Stimulated activated CD4-positive, alpha-beta T cell treated with anti-CD3 and anti-CD28 coated beads, Interleukin-15, amount 100 ng/mL, for 48 hours (primary cell): ENCODE measurements at regions not wholly inside any gene's neighbourhood (a gene's known extent, or its start where the extent isn't known, plus 50 kb on each side); places are given as distances from the start of the nearest gene placed in this dataset.
"Not testable (repeated sequence)": the region's sequence is repeated elsewhere in the genome, so short reads cannot be mapped to it uniquely, and the experiment has no call there.

Experiments used
- DNase-seq, 2 donors: peaks; one replicate each; pipeline ENCODE4 v3.0.0-alpha.2; 2020; ENCODE audit warnings: low read depth in 2 of 2

GRCh38 chr4:158122501-158122900 lies 50.3 kb downstream of the GASK1B start:
- no peak for DNase-seq

- DNase-seq, result no peak
These were observed 51.7 kb downstream of the GASK1B start for GRCh38 chr4:158121161-158121579.

- not testable (repeated sequence) for DNase-seq
These were observed 52.1 kb downstream of the GASK1B start for GRCh38 chr4:158120645-158121151.

- no peak for DNase-seq
These were observed 60.2 kb downstream of the GASK1B start for GRCh38 chr4:158112611-158113010.

- no peak for DNase-seq
These were observed 61.6 kb downstream of the GASK1B start for GRCh38 chr4:158111241-158111640.

- DNase-seq, result no peak
These were observed 69.9 kb downstream of the GASK1B start for GRCh38 chr4:158102904-158103303.

GRCh38 chr4:158099686-158100085 lies 73.1 kb downstream of the GASK1B start:
- no peak for DNase-seq

- DNase-seq, result no peak
These were observed 74.0 kb downstream of the GASK1B start for GRCh38 chr4:158098802-158099201.

GRCh38 chr4:158094413-158095134 lies 78.3 kb downstream of the GASK1B start:
- no peak for DNase-seq

GRCh38 chr4:158090323-158090722 lies 82.5 kb downstream of the GASK1B start:
- DNase-seq, result no peak

GRCh38 chr4:158089897-158090296 lies 82.9 kb downstream of the GASK1B start:
- not testable (repeated sequence) for DNase-seq

- no peak for DNase-seq
These were observed 92.5 kb downstream of the GASK1B start for GRCh38 chr4:158080354-158080753.

GRCh38 chr4:158079661-158080060 lies 93.2 kb downstream of the GASK1B start:
- no peak for DNase-seq

- DNase-seq, result no peak
These were observed 95.0 kb downstream of the GASK1B start for GRCh38 chr4:158077835-158078234.

- no peak for DNase-seq
These were observed 98.0 kb downstream of the GASK1B start for GRCh38 chr4:158074851-158075250.

GRCh38 chr4:158071931-158072330 lies 100.9 kb downstream of the GASK1B start:
- DNase-seq, result no peak

GRCh38 chr4:158068068-158068467 lies 104.8 kb downstream of the GASK1B start:
- DNase-seq, result no peak

GRCh38 chr4:158067646-158068045 lies 105.2 kb downstream of the GASK1B start:
- DNase-seq, result no peak

- DNase-seq, result no peak
These were observed 107.2 kb downstream of the GASK1B start for GRCh38 chr4:158065603-158066002.

- no peak for DNase-seq
These were observed 107.6 kb downstream of the GASK1B start for GRCh38 chr4:158065176-158065575.

- DNase-seq, result no peak
These were observed 116.1 kb downstream of the GASK1B start for GRCh38 chr4:158056689-158057245.

- DNase-seq, result no peak
These were observed 117.2 kb downstream of the GASK1B start for GRCh38 chr4:158055668-158056067.

GRCh38 chr4:158053801-158054200 lies 119.0 kb downstream of the GASK1B start:
- no peak for DNase-seq
